Heart left ventricle (tissue), 16 donors: ENCODE measurements at regions not wholly inside any gene's neighbourhood (a gene's known extent, or its start where the extent isn't known, plus 50 kb on each side); places are given as distances from the start of the nearest gene placed in this dataset.

Source experiments
- ATAC-seq, 4 donors: fragments of 200-7000 bp; cut with Tn5 transposase; one replicate each; pipeline ENCODE4 v1.9.1; 2020 to 2022; ENCODE audit warnings: moderate library complexity in 4 of 4, mild to moderate bottlenecking in 3 of 4, moderate number of reproducible peaks in 1 of 4
- DNase-seq, 5 donors: peaks; one replicate each; pipeline ENCODE4 v3.0.0-alpha.2; 2020
- H3K27ac ChIP-seq, 12 donors: fragments of 200-600 bp; sonication (generic) in 4 of 12; one replicate each; pipeline versions ENCODE4 v1.5.0 to v1.8.0; 2016 to 2022; ENCODE audit warnings: mild to moderate bottlenecking in 2 of 12
- H3K27me3 ChIP-seq, 9 donors: fragments of 200-600 bp; sonication (generic) in 2 of 9; one replicate each; pipeline versions ENCODE4 v1.5.1 to v1.8.0; 2016 to 2022; ENCODE audit warnings: mild to moderate bottlenecking in 3 of 9
- H3K36me3 ChIP-seq, 9 donors: fragments of 200-600 bp; sonication (generic) in 2 of 9; one replicate each; pipeline versions ENCODE4 v1.5.0 to v1.8.0; 2018 to 2022; ENCODE audit warnings: mild to moderate bottlenecking in 2 of 9
- H3K4me1 ChIP-seq, 12 donors: fragments of 200-600 bp; sonication (generic) in 4 of 12; one replicate each; pipeline versions ENCODE4 v1.5.0 to v1.8.0; 2016 to 2022; ENCODE audit warnings: mild to moderate bottlenecking in 3 of 12
- H3K4me3 ChIP-seq, 12 donors: fragments of 200-600 bp; sonication (generic) in 4 of 12; one replicate each; pipeline versions ENCODE4 v1.5.0 to v1.8.0; 2017 to 2022; ENCODE audit warnings: mild to moderate bottlenecking in 9 of 12, moderate library complexity in 4 of 12
- H3K9me3 ChIP-seq, 12 donors: fragments of 200-600 bp; sonication (generic) in 4 of 12; one replicate each; pipeline versions ENCODE4 v1.5.0 to v1.8.0; 2016 to 2022; ENCODE audit warnings: mild to moderate bottlenecking in 1 of 12
- CTCF ChIP-seq, 12 donors: fragments of 200-600 bp; sonication (generic) in 4 of 12; IDR thresholded peaks; one replicate each; pipeline versions ENCODE4 v1.5.0 to v1.8.0; 2018 to 2022; ENCODE audit warnings: antibody characterized with exemption in 12 of 12, mild to moderate bottlenecking in 5 of 12
- POLR2A ChIP-seq, 2 donors: fragments of 450-650 bp; IDR thresholded peaks; one replicate each; pipeline ENCODE4 v1.6.1; 2017; ENCODE audit warnings: antibody characterized with exemption in 2 of 2, mild to moderate bottlenecking in 2 of 2, moderate library complexity in 2 of 2
- WGBS, 4 donors: extraction: QIAGEN DNeasy Blood & Tissue Kit in 2 of 4; methylation state at CpG; one replicate each; pipeline versions ENCODE4 v1.1.5 to v1.1.7; 2013 to 2018; 5-methylcytosine and 5-hydroxymethylcytosine counted together
- intact Hi-C, 10 donors: fragments of 100-400 bp; cut with DNase I; formaldehyde crosslinking; loops; one replicate each; pipeline versions ENCODE4 v1.11.1 to v1.14.2; 2022
- donor health status: ischemic (EF 13 %, LVEDD 7.1; RV severe dilation, severe dysfunction).
- donor health status: healthy with polysubstance abuse.
- donor health status: DM: no; HTN: yes; CAD: no.
- donor health status: DM: no; HTN: no; CAD: no.
- donor health status: ischemic (EF 25% LVEDD 6.9; RV normal size, moderate dysfunction).
- donor health status: ischemic (EF 25% LVEDD 5.7; RV mildly dilated, moderate dysfunction).
- donor health status: healthy.
- donor health status: DM: yes; HTN: yes; CAD: no.
- donor health status: ischemic (EF 35%, LVEDD 5.7; RV mildly dilated, moderate dysfunction).
- donor health status: nonischemic (EF 11% LVEDD 7.7; RV severe dilation, severe dysfunction).
- donor health status: DM: yes; HTN: yes; CAD: no.
- donor health status: PGD.
- donor health status: ischemic (EF 29% LVEDD 5.4; RV normal size, mild dysfunction).
- donor health status: nonischemic (EF 23%, LVEDD 6.1; RV moderate dilation, normal function).

DNA sequence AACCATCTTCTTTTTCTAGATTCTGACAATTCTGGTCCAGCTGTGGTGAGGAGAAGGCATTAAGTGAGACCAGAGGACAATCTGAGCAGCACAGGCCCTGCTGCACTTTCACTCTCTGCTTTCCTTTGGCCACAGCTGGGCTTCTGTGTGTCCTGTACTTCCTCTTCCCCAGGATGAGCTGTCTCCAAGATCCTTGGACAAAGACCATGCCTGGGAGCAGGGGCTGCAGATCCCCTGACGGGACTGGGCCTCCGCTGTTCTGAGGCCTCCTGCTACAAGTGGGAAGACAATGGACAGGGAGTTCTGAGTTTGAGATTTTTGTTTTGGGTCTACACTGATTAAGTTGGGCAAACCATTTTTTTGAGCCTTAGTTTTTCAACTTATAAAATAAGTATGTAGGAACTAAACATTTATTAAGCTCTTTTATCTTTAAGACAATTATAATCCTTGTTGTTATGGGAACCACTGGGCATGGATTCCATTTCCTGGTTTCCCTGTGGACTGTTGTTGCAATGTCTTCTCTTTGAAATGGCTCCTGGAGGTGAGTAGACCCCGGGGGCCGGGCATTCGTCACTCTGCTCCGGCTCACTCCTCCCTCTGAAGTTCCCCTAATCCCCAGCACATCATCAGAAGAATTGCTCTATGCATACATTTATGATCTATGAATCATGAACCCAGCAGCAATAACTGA lies 266.6 kb downstream of the ACTR3 start:
- no peaks in the 10 kb centered on the region for H3K9me3 ChIP-seq
- WGBS, 4 donors, result 55 to 63% (median 59%) methylated on average over 6 of the region's 6 CpGs
- no peaks in the 10 kb centered on the region for H3K36me3 ChIP-seq
- no peaks in the 10 kb centered on the region for H3K4me1 ChIP-seq
- H3K27me3 ChIP-seq, result no peaks in the 10 kb centered on the region
- DNase-seq, result no peak
- no peak overlapping the region for H3K4me3 ChIP-seq
- intact Hi-C loops, result no loop called here
- ATAC-seq, result no peak
- H3K27ac ChIP-seq, result no peak overlapping the region
- TF ChIP-seq POLR2A (IDR thresholded peaks at IDR 0.05) (no peak), CTCF (IDR thresholded peaks at IDR 0.05) (no peak)

- Histone ChIP-seq H3K4me3 (no peak overlapping the region), H3K36me3 (no peaks in the 10 kb centered on the region), H3K27ac (no peak overlapping the region), H3K9me3 (no peaks in the 10 kb centered on the region), H3K27me3 (no peaks in the 10 kb centered on the region), H3K4me1 (no peaks in the 10 kb centered on the region)
- intact Hi-C loops, result no loop called here
- whole genome bisulfite sequencing, 4 donors, result 87 to 94% (median 90%) methylated on average over 3 of the region's 3 CpGs
- DNase-seq (no peak), ATAC-seq (no peak)
- TF ChIP-seq POLR2A (IDR thresholded peaks at IDR 0.05), result no peak
- no peak for TF ChIP-seq CTCF (IDR thresholded peaks at IDR 0.05)
Measured at GRCh38 chr2:114157057-114157385, 267.1 kb downstream of the ACTR3 start.

GRCh38 chr2:114160263-114160981 lies 270.5 kb downstream of the ACTR3 start:
- ATAC-seq (no peak), DNase-seq (no peak)
- Histone ChIP-seq H3K4me3 (no peak overlapping the region), H3K9me3 (peaks cover 0 to 8% (median 0%) of the 10 kb centered on the region in 12 donors), H3K27ac (no peak overlapping the region), H3K36me3 (no peaks in the 10 kb centered on the region), H3K27me3 (no peaks in the 10 kb centered on the region), H3K4me1 (no peaks in the 10 kb centered on the region)
- intact Hi-C loops, result no loop called here
- no peak for TF ChIP-seq POLR2A (IDR thresholded peaks at IDR 0.05)
- TF ChIP-seq CTCF (IDR thresholded peaks at IDR 0.05), result no peak
- WGBS, 4 donors, result 60 to 77% (median 64%) methylated on average over 2 of the region's 2 CpGs

- intact Hi-C loops, result no loop called here
- Histone ChIP-seq H3K9me3 (peaks cover 0 to 8% (median 0%) of the 10 kb centered on the region in 12 donors), H3K36me3 (no peaks in the 10 kb centered on the region), H3K4me1 (no peaks in the 10 kb centered on the region), H3K27ac (no peak overlapping the region), H3K4me3 (no peak overlapping the region), H3K27me3 (no peaks in the 10 kb centered on the region)
- 42 to 54% (median 50%) methylated on average over 4 of the region's 4 CpGs for WGBS, 4 donors
- DNase-seq (no peak), ATAC-seq (no peak)
- no peak for TF ChIP-seq CTCF (IDR thresholded peaks at IDR 0.05)
- TF ChIP-seq POLR2A (IDR thresholded peaks at IDR 0.05), result no peak
Measured at GRCh38 chr2:114161371-114161770, 271.5 kb downstream of the ACTR3 start.
